Gastrocnemius medialis (tissue), 4 donors: ENCODE measurements at regions not wholly inside any gene's neighbourhood (a gene's known extent, or its start where the extent isn't known, plus 50 kb on each side); places are given as distances from the start of the nearest gene placed in this dataset.

Experiments used
- ATAC-seq, 2 donors: fragments of 150-250 bp; one replicate each; pipeline ENCODE4 v1.9.1; 2016
- DNase-seq, 2 donors: peaks; one replicate each; pipeline ENCODE4 v3.0.0-alpha.2; 2019
- H3K27ac ChIP-seq, 4 donors: fragments of 200-600 bp; sonication (generic); 1 replicate in 1 of 4; 2 replicates in 3 of 4; pipeline ENCODE4 v1.5.1; 2016 to 2018; ENCODE audit warnings: mild to moderate bottlenecking in 2 of 4, moderate library complexity in 1 of 4
- H3K27me3 ChIP-seq, 3 donors: fragments of 200-600 bp; sonication (generic) in 2 of 3; 1 replicate in 1 of 3; 2 replicates in 2 of 3; pipeline versions ENCODE4 v1.5.1 to v1.6.0; 2016 to 2019; ENCODE audit warnings: mild to moderate bottlenecking in 1 of 3, moderate library complexity in 1 of 3
- H3K36me3 ChIP-seq, 2 donors: fragments of 200-600 bp; sonication (generic) in 1 of 2; one replicate each; pipeline ENCODE4 v1.5.1; 2017 to 2018
- H3K4me1 ChIP-seq, 2 donors: fragments of 200-600 bp; sonication (generic) in 1 of 2; one replicate each; pipeline ENCODE4 v1.5.1; 2016 to 2017; ENCODE audit warnings: mild to moderate bottlenecking in 2 of 2
- H3K4me3 ChIP-seq, 4 donors: fragments of 200-600 bp; sonication (generic) in 3 of 4; 1 replicate in 1 of 4; 2 replicates in 3 of 4; pipeline ENCODE4 v1.5.1; 2016 to 2019; ENCODE audit warnings: mild to moderate bottlenecking in 2 of 4
- H3K9me3 ChIP-seq, 3 donors: fragments of 200-600 bp; sonication (generic) in 2 of 3; 1 replicate in 1 of 3; 2 replicates in 2 of 3; pipeline ENCODE4 v1.5.1; 2016 to 2019
- CTCF ChIP-seq, 5 experiments: fragments of 450-650 bp in 3 of 5; fragments of 200-600 bp in 2 of 5; sonication (generic) in 2 of 5; IDR thresholded peaks in 4 of 5; conservative IDR thresholded peaks in 1 of 5; 1 replicate in 4 of 5; 2 replicates in 1 of 5; pipeline ENCODE4 v1.5.1; 2016 to 2019; ENCODE audit warnings: antibody characterized with exemption in 5 of 5, mild to moderate bottlenecking in 3 of 5, moderate library complexity in 3 of 5
- POLR2A ChIP-seq, 2 donors: fragments of 450-650 bp; IDR thresholded peaks; one replicate each; pipeline ENCODE4 v1.6.1; 2017; ENCODE audit warnings: antibody characterized with exemption in 2 of 2, mild to moderate bottlenecking in 2 of 2, moderate library complexity in 2 of 2
- in situ Hi-C, 4 donors: fragments of 200-750 bp; cut with MboI; loops; one replicate each; pipeline versions ENCODE4 v1.15.0 to v1.8.0; 2017; ENCODE audit warnings: low sequenced_read_pairs in 4 of 4
- intact Hi-C: fragments of 100-400 bp; cut with DNase I; formaldehyde crosslinking; loops from one replicate; pipeline ENCODE4 v1.15.1; 2023; ENCODE audit warnings: low total_unique reads

- DNase-seq: no peak
- ATAC-seq: no peak
- Histone ChIP-seq H3K4me3 (no peak overlapping the region), H3K4me1 (no peaks in the 10 kb centered on the region), H3K27me3 (no peaks in the 10 kb centered on the region), H3K27ac (no peak overlapping the region), H3K36me3 (no peaks in the 10 kb centered on the region), H3K9me3 (no peaks in the 10 kb centered on the region)
- TF ChIP-seq CTCF (IDR thresholded peaks at IDR 0.05 in 4 of 5, conservative IDR thresholded peaks at IDR 0.05 in 1 of 5) (no peak), POLR2A (IDR thresholded peaks at IDR 0.05) (no peak)
- in situ Hi-C loops (loop anchor here in 1 of 4 donors (10.0 kb wide), 1 partner anchor 84 kb away; no protein-coding TSS in a partner anchor), intact Hi-C loops (loop anchor here (5.0 kb wide), 1 partner anchor 132 kb away; no protein-coding TSS in a partner anchor)
These were observed 262.6 kb downstream of the COX7C start for GRCh38 chr5:86880344-86880743.

GRCh38 chr5:86880785-86881492 lies 263.2 kb downstream of the COX7C start:
- Histone ChIP-seq H3K4me3 (no peak overlapping the region), H3K36me3 (no peaks in the 10 kb centered on the region), H3K27ac (no peak overlapping the region), H3K27me3 (no peaks in the 10 kb centered on the region), H3K9me3 (no peaks in the 10 kb centered on the region), H3K4me1 (no peaks in the 10 kb centered on the region)
- in situ Hi-C loops: loop anchor here in 1 of 4 donors (10.0 kb wide), 1 partner anchor 84 kb away; no protein-coding TSS in a partner anchor
- TF ChIP-seq CTCF (IDR thresholded peaks at IDR 0.05 in 4 of 5, conservative IDR thresholded peaks at IDR 0.05 in 1 of 5): peak; percentile 30 to 59 (median 36)
- no peak for TF ChIP-seq POLR2A (IDR thresholded peaks at IDR 0.05)
- intact Hi-C loops: loop anchor here (5.0 kb wide), 1 partner anchor 131 kb away; no protein-coding TSS in a partner anchor
- DNase-seq (no peak), ATAC-seq (peak; percentile 44 to 52)

- Histone ChIP-seq H3K4me3 (no peak overlapping the region), H3K9me3 (no peaks in the 10 kb centered on the region), H3K27ac (no peak overlapping the region), H3K36me3 (no peaks in the 10 kb centered on the region), H3K4me1 (no peaks in the 10 kb centered on the region), H3K27me3 (no peaks in the 10 kb centered on the region)
- ATAC-seq: no peak
- in situ Hi-C loops (loop anchor here in 1 of 4 donors (10.0 kb wide), 1 partner anchor 83 kb away; no protein-coding TSS in a partner anchor), intact Hi-C loops (loop anchor here (5.0 kb wide), 1 partner anchor 131 kb away; no protein-coding TSS in a partner anchor)
- no peak for TF ChIP-seq CTCF (IDR thresholded peaks at IDR 0.05 in 4 of 5, conservative IDR thresholded peaks at IDR 0.05 in 1 of 5)
- TF ChIP-seq POLR2A (IDR thresholded peaks at IDR 0.05): no peak
- DNase-seq: no peak
These were observed 263.9 kb downstream of the COX7C start for GRCh38 chr5:86881493-86882090.

GRCh38 chr5:86884608-86885007 lies 266.9 kb downstream of the COX7C start:
- no peaks in the 10 kb centered on the region for H3K36me3 ChIP-seq
- H3K27me3 ChIP-seq: no peaks in the 10 kb centered on the region
- intact Hi-C loops (loop anchor here (5.0 kb wide), 1 partner anchor 128 kb away; no protein-coding TSS in a partner anchor), in situ Hi-C loops (loop anchor here in 1 of 4 donors (10.0 kb wide), 1 partner anchor 80 kb away; no protein-coding TSS in a partner anchor)
- no peak for DNase-seq
- TF ChIP-seq POLR2A (IDR thresholded peaks at IDR 0.05) (no peak), CTCF (IDR thresholded peaks at IDR 0.05 in 4 of 5, conservative IDR thresholded peaks at IDR 0.05 in 1 of 5) (no peak)
- H3K9me3 ChIP-seq: no peaks in the 10 kb centered on the region
- H3K4me3 ChIP-seq: no peak overlapping the region
- H3K27ac ChIP-seq: no peak overlapping the region
- ATAC-seq: no peak
- no peaks in the 10 kb centered on the region for H3K4me1 ChIP-seq
